ENCODE measurements at regions not wholly inside any gene's neighbourhood (a gene's known extent, or its start where the extent isn't known, plus 50 kb on each side); places are given as distances from the start of the nearest gene placed in this dataset.
"Not testable (repeated sequence)": the region's sequence is repeated elsewhere in the genome, so short reads cannot be mapped to it uniquely, and the experiment has no call there.

DNA sequence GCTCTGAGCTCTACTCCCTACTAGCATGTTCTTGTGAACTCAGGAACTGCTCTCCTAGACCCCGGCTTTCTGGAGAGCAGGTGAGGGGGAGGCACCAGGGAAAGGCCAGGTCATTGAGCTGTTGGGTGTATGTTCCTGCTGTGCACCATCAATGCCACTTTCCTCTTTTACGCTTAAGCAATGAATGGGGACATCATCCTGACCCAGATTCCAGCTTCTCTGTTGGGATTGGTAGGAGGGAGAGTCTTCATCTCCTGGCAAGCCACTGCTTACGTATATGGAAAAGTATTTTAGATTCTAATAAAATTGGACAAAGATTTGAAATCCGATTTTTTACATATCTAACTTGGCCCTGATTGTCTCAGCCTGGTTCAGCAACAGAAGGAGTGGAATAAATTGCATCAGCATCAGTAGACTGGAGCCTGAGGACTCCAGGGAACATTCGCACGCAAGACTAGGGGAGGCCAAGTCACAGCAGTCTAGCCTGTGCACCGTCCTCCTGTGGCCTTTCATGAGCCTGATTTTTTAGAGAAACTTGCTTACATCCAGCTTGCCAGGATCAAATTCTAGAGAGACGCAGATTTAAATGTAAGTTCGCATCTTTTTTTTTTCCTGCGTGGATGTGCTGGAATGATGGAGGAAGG lies 439.3 kb downstream of the RPIA start:
- H3K9me3 ChIP-seq; H3K36me3 ChIP-seq; H3K4me1 ChIP-seq; in situ Hi-C loops (cut with MboI; ENCODE audit: low sequenced_read_pairs in 4 of 4); H3K4me3 ChIP-seq; DNase-seq; intact Hi-C loops (cut with DNase I; ENCODE audit: low total_unique reads); H3K27ac ChIP-seq; ATAC-seq; H3K27me3 ChIP-seq: not testable (repeated sequence)

DNA sequence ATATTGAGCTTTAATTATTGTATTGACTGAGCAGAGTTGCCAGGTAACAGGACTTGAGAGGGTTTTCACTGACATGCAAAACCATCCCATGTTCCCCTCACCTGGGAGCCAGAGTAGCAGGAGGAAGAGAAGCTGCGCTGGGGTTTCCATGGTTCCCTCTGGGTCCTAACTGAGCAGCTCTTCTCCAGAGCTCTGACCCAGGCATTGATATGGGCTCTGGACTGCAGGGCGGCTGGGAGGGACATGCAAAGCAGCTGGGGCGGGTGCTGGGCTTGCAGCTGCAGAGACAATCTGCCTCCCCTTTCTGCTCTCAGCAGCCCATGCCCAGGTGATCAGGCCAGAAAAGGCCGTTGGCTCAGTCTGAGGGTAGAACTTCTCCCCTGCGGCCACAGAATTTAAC lies 451.5 kb downstream of the RPIA start:
- DNase-seq; H3K9me3 ChIP-seq; H3K4me1 ChIP-seq; H3K36me3 ChIP-seq; H3K27me3 ChIP-seq; H3K4me3 ChIP-seq; in situ Hi-C loops (cut with MboI; ENCODE audit: low sequenced_read_pairs in 4 of 4); intact Hi-C loops (cut with DNase I; ENCODE audit: low total_unique reads); H3K27ac ChIP-seq; ATAC-seq: not testable (repeated sequence)

DNA sequence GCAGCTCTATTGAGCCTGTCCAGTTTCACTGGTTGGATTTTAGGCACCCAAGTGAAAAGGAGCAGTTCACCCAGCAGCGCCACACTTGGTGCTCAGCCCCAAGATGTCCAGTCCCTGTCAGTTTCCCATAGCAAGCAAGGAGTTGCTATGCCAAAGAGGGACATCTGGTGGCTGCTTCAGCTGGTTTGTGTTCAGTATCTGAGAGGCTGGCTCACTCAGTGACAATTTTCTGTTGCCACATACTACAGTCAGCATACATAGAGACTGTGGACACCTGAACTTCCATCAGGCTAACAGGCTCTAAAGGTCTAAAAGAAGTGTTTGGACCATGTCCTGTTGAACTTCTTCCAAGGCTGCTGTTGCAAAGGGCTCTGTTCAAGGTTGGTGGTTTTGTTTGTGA lies 453.9 kb downstream of the RPIA start:
- intact Hi-C loops (cut with DNase I; ENCODE audit: low total_unique reads); in situ Hi-C loops (cut with MboI; ENCODE audit: low sequenced_read_pairs in 4 of 4); ATAC-seq; H3K4me3 ChIP-seq; H3K4me1 ChIP-seq; DNase-seq; H3K27ac ChIP-seq; H3K27me3 ChIP-seq; H3K36me3 ChIP-seq; H3K9me3 ChIP-seq: not testable (repeated sequence)

DNA sequence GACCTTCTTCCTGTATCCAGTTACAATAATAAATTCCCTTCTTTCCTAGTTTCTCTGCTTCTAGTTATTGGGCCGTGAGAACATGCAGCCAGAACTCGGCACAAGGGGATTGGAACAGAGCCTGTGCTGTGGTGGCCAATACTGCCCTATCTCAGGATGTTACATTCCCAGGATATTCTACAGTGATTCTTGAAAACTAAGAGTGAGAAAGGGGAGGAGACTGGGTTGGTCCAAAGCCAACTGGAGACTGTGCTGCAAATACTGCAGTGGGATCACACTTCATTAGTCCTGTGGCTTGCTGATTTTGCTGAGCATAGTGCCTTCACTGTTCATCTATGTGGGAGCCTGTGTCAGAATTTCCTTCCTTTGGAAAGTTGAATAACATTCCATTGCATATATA lies 456.8 kb downstream of the RPIA start:
- in situ Hi-C loops (cut with MboI; ENCODE audit: low sequenced_read_pairs in 4 of 4); DNase-seq: not testable (repeated sequence)

DNA sequence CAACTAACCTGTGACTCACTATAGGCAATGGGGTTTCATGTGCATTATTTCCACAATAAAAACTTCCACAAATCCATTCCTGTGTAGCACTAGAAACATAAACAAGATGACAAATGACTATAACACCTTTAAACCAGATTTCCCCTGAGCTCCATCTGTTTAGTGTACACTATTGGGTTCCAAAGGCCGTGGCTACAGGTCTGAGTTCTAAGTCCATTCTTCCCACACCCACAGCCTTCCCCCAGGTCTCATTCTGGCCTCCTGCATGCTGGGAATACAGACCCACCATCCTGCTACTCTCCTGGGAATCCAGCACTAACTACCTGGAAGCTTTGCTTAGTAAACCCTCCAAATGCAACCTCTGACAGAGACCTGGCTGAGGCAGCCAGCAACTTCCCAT lies 460.2 kb downstream of the RPIA start:
- H3K27me3 ChIP-seq; in situ Hi-C loops (cut with MboI; ENCODE audit: low sequenced_read_pairs in 4 of 4); H3K9me3 ChIP-seq; ATAC-seq; H3K4me3 ChIP-seq; H3K27ac ChIP-seq; intact Hi-C loops (cut with DNase I; ENCODE audit: low total_unique reads); DNase-seq; H3K36me3 ChIP-seq; H3K4me1 ChIP-seq: not testable (repeated sequence)

More for the DNA sequence above, 456.8 kb downstream of the RPIA start:
- H3K4me3 ChIP-seq; intact Hi-C loops (cut with DNase I; ENCODE audit: low total_unique reads); H3K4me1 ChIP-seq; H3K27ac ChIP-seq; H3K27me3 ChIP-seq; H3K36me3 ChIP-seq; H3K9me3 ChIP-seq; ATAC-seq: not testable (repeated sequence)

DNA sequence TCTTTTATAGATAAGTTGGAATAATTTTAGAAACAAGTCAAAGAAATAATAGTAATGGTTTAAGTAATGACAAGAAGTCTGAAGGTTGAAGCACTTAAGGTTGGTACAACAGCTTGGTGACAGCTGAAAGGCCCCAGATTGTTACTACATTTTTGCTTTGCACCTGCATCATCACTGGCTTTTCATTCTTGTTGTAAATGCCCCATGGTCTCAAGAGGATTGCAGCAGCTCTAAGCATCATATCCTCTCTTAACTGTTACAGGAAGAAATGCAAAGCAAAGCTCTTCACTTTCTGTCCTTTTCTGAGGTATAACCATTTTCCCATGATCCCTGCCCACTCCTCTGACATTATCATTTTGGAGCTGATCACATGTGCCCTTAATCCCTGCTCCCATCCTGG lies 461.0 kb downstream of the RPIA start:
- H3K36me3 ChIP-seq; H3K4me3 ChIP-seq; DNase-seq; in situ Hi-C loops (cut with MboI; ENCODE audit: low sequenced_read_pairs in 4 of 4); intact Hi-C loops (cut with DNase I; ENCODE audit: low total_unique reads); ATAC-seq; H3K9me3 ChIP-seq; H3K27ac ChIP-seq; H3K4me1 ChIP-seq; H3K27me3 ChIP-seq: not testable (repeated sequence)

DNA sequence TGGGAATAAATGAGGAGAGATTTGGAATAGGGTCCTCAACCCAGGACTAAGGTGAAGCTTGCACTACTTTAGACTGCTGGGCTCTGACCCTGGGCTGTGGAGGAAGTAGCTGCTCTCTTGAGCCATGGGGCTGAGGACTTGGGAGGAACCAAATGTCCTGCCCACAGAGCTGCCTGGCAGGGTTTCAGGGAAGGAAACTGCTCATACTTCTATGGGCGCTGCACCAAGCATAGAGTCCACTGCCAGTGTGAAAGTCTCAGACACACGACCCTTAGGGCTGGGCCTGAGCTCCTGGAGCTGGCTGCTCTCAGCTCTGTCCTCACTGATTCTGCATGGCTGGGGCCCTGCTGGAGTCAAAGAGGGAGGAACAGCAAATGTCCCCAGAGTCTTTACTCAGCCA lies 461.7 kb downstream of the RPIA start:
- intact Hi-C loops (cut with DNase I; ENCODE audit: low total_unique reads); H3K27me3 ChIP-seq; H3K36me3 ChIP-seq; ATAC-seq; H3K4me1 ChIP-seq; in situ Hi-C loops (cut with MboI; ENCODE audit: low sequenced_read_pairs in 4 of 4); H3K4me3 ChIP-seq; H3K27ac ChIP-seq; H3K9me3 ChIP-seq: not testable (repeated sequence)
- peak in 1 of 2 donors; percentile 12 for DNase-seq

DNA sequence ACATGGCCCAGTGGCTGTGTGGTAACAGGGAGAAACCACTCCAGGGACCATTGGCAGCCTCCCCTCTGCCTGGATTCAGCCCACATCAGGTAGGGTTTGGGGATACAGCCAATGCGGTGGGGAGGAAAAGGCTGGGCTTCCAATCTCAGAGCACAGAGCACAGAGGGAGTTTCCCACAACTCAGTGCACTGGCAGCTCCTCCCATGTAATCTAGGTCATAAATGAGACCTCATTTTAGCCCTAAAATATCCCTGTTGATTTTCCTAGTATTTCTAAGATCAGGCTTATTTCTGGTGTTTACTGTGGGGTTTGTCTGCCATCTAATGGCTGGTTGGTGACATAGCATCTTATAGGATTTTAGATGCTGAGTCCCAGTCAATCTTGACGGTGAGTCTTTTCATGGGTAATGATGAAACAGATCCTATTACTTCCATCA lies 462.8 kb downstream of the RPIA start:
- in situ Hi-C loops (cut with MboI; ENCODE audit: low sequenced_read_pairs in 4 of 4); intact Hi-C loops (cut with DNase I; ENCODE audit: low total_unique reads): not testable (repeated sequence)
- ATAC-seq = peak in 1 of 2 donors; percentile 45

DNA sequence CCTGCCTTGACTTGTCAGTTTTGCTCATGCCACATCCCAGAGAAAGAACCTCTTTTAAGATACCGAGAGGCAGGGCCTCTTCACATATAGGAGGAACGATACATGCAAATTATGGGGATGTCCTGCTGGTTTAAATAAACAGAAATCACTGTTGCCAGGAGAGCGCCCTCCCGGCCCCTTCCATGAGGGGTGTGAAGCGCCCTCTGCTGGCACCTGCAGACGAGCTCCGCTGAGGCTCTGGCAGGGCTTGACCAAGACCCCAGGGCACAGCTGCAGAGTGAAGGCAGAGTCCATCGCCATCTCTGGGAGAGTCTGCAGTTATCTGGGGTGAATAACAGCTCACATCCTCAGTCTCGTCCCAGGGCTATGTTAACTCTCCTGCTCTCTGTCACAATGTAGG lies 468.8 kb downstream of the RPIA start:
- intact Hi-C loops (cut with DNase I; ENCODE audit: low total_unique reads); H3K4me3 ChIP-seq; in situ Hi-C loops (cut with MboI; ENCODE audit: low sequenced_read_pairs in 4 of 4); H3K4me1 ChIP-seq; H3K36me3 ChIP-seq; H3K27me3 ChIP-seq; ATAC-seq; H3K9me3 ChIP-seq; H3K27ac ChIP-seq; DNase-seq: not testable (repeated sequence)

More for the DNA sequence above, 462.8 kb downstream of the RPIA start:
- not testable (repeated sequence) for DNase-seq, H3K9me3 ChIP-seq, H3K36me3 ChIP-seq, H3K27ac ChIP-seq, H3K4me3 ChIP-seq, H3K4me1 ChIP-seq, H3K27me3 ChIP-seq
- TF ChIP-seq, protein P1, sequence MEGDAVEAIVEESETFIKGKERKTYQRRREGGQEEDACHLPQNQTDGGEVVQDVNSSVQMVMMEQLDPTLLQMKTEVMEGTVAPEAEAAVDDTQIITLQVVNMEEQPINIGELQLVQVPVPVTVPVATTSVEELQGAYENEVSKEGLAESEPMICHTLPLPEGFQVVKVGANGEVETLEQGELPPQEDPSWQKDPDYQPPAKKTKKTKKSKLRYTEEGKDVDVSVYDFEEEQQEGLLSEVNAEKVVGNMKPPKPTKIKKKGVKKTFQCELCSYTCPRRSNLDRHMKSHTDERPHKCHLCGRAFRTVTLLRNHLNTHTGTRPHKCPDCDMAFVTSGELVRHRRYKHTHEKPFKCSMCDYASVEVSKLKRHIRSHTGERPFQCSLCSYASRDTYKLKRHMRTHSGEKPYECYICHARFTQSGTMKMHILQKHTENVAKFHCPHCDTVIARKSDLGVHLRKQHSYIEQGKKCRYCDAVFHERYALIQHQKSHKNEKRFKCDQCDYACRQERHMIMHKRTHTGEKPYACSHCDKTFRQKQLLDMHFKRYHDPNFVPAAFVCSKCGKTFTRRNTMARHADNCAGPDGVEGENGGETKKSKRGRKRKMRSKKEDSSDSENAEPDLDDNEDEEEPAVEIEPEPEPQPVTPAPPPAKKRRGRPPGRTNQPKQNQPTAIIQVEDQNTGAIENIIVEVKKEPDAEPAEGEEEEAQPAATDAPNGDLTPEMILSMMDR (IDR thresholded peaks at IDR 0.05 in 4 of 5, conservative IDR thresholded peaks at IDR 0.05 in 1 of 5) = peak in 1 of 5 experiments; percentile 17

DNA sequence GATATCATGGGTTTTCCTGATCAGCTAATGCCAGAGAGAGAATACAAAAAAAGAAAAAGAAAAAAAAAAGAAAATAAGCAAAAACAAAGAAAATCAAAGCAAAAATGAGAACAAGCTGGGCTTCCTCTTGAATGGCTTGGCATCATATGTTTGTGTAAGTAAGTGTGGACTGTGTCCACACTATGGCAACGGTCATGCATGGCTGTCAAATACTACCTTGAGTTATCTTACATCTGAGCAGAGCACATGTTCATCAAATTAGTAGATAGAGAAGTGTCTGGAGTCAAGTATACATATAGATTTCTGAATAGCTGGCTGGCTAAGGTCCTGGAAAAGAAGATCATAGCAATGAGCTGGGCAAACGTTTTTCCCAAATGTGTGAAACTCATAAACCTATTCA lies 470.2 kb downstream of the RPIA start:
- H3K9me3 ChIP-seq; DNase-seq; H3K36me3 ChIP-seq; H3K27ac ChIP-seq; intact Hi-C loops (cut with DNase I; ENCODE audit: low total_unique reads); H3K4me1 ChIP-seq; H3K27me3 ChIP-seq; H3K4me3 ChIP-seq; in situ Hi-C loops (cut with MboI; ENCODE audit: low sequenced_read_pairs in 4 of 4); ATAC-seq: not testable (repeated sequence)

DNA sequence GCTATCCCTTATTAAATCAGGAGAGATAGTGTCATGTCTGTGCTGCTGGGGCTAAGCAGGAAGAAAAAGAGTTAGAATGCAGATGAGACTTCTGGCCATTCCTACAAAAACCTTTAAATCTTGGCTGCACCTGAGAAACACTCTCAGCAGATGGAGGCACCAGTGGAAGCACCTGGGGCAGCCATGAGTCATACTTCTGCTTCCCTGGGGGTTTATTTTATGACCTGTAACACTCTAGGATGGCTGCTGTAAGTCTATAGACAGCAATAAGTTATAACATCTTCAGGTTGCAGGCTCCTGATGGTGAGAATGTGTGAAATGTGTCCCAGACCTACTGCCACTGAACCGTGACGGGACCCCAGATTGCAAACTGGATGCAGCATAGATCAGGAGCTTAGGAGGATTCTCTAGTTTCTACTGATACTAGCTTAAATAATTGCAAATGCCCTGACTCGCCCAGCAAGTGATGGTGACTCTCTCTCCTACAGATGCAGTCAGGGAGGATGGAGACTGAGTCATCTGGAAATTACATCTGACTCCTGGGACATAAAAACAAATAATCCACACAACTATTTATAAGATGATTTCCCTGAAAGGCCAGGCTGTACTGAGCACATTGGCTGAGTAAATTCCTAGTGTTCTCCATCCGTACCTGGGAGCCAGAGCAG lies 479.2 kb downstream of the RPIA start:
- H3K4me3 ChIP-seq; ATAC-seq; H3K27me3 ChIP-seq; intact Hi-C loops (cut with DNase I; ENCODE audit: low total_unique reads); DNase-seq; H3K36me3 ChIP-seq; H3K9me3 ChIP-seq; H3K27ac ChIP-seq; in situ Hi-C loops (cut with MboI; ENCODE audit: low sequenced_read_pairs in 4 of 4); H3K4me1 ChIP-seq: not testable (repeated sequence)

All from gastrocnemius medialis (tissue), 4 donors.